GM21528 (cell line): ENCODE measurements at regions not wholly inside any gene's neighbourhood (a gene's known extent, or its start where the extent isn't known, plus 50 kb on each side); places are given as distances from the start of the nearest gene placed in this dataset.

ENCODE experiments used
- ATAC-seq: cut with Tn5 transposase; IDR thresholded peaks from one replicate; pipeline ENCODE4 v1.9.1; 2021; ENCODE audit warnings: mild to moderate bottlenecking, moderate library complexity; ENCODE audit not compliant: unreplicated experiment, low FRiP score

- no peak for ATAC-seq
Observed at GRCh38 chr6:71584712-71585436, 296.3 kb downstream of the OGFRL1 start.

GRCh38 chr6:71585472-71585871 lies 296.9 kb downstream of the OGFRL1 start:
- no peak for ATAC-seq

GRCh38 chr6:71588490-71588889 lies 297.9 kb upstream of the RIMS1 start:
- ATAC-seq: no peak

- ATAC-seq: no peak
Observed at GRCh38 chr6:71589254-71589653, 297.1 kb upstream of the RIMS1 start.

GRCh38 chr6:71592643-71593042 lies 293.7 kb upstream of the RIMS1 start:
- no peak for ATAC-seq

GRCh38 chr6:71599359-71599758 lies 287.0 kb upstream of the RIMS1 start:
- ATAC-seq: no peak

GRCh38 chr6:71602385-71603007 lies 283.9 kb upstream of the RIMS1 start:
- ATAC-seq: no peak

GRCh38 chr6:71603021-71603420 lies 283.3 kb upstream of the RIMS1 start:
- no peak for ATAC-seq

GRCh38 chr6:71608646-71609045 lies 277.7 kb upstream of the RIMS1 start:
- ATAC-seq: no peak

- no peak for ATAC-seq
Observed at GRCh38 chr6:71619836-71620235, 266.5 kb upstream of the RIMS1 start.

- no peak for ATAC-seq
Observed at GRCh38 chr6:71621918-71622519, 264.3 kb upstream of the RIMS1 start.

- ATAC-seq: no peak
Observed at GRCh38 chr6:71642120-71642519, 244.2 kb upstream of the RIMS1 start.

- no peak for ATAC-seq
Observed at GRCh38 chr6:71642793-71643192, 243.6 kb upstream of the RIMS1 start.

- no peak for ATAC-seq
Observed at GRCh38 chr6:71645299-71645698, 241.1 kb upstream of the RIMS1 start.

- ATAC-seq: no peak
Observed at GRCh38 chr6:71649915-71650314, 236.4 kb upstream of the RIMS1 start.

- ATAC-seq: no peak
Observed at GRCh38 chr6:71651636-71652035, 234.7 kb upstream of the RIMS1 start.

GRCh38 chr6:71656121-71656520 lies 230.2 kb upstream of the RIMS1 start:
- ATAC-seq: no peak

- no peak for ATAC-seq
Observed at GRCh38 chr6:71665931-71666330, 220.4 kb upstream of the RIMS1 start.

GRCh38 chr6:71672876-71673275 lies 213.5 kb upstream of the RIMS1 start:
- no peak for ATAC-seq

GRCh38 chr6:71675386-71675785 lies 211.0 kb upstream of the RIMS1 start:
- no peak for ATAC-seq

- no peak for ATAC-seq
Observed at GRCh38 chr6:71676298-71676697, 210.1 kb upstream of the RIMS1 start.

- no peak for ATAC-seq
Observed at GRCh38 chr6:71678091-71678490, 208.3 kb upstream of the RIMS1 start.
